GM12873 (cell line): ENCODE measurements at regions not wholly inside any gene's neighbourhood (a gene's known extent, or its start where the extent isn't known, plus 50 kb on each side); places are given as distances from the start of the nearest gene placed in this dataset.

Experiments used
- TF ChIP-seq, protein P1 (sequence below): IDR thresholded peaks from 2 replicates; pipeline ENCODE4 v1.5.1; 2012; ENCODE audit warnings: low read depth, mild to moderate bottlenecking, moderate library complexity, low read length, control low read depth; ENCODE audit not compliant: insufficient read depth; ENCODE audit errors: missing control alignments

DNA sequence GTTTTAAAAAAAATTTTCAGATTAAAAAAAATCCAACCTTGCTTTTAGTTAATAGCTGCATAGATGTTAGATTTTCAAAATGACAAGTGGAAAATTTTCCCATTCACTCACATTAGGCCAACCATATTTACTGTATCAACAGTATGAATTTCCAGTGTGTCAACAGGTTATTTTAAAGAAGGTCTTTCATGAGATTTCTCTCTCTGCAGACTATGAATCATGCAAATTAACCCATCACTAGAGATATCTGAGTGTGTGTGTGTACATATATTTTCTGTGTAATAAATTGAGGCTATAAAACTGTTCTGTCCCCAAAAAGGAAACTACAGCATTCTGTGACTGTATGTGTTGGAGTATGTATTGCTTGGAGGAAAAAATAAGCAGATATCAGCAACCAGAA, 305.6 kb downstream of the ARL4A start:
- TF ChIP-seq, protein P1, sequence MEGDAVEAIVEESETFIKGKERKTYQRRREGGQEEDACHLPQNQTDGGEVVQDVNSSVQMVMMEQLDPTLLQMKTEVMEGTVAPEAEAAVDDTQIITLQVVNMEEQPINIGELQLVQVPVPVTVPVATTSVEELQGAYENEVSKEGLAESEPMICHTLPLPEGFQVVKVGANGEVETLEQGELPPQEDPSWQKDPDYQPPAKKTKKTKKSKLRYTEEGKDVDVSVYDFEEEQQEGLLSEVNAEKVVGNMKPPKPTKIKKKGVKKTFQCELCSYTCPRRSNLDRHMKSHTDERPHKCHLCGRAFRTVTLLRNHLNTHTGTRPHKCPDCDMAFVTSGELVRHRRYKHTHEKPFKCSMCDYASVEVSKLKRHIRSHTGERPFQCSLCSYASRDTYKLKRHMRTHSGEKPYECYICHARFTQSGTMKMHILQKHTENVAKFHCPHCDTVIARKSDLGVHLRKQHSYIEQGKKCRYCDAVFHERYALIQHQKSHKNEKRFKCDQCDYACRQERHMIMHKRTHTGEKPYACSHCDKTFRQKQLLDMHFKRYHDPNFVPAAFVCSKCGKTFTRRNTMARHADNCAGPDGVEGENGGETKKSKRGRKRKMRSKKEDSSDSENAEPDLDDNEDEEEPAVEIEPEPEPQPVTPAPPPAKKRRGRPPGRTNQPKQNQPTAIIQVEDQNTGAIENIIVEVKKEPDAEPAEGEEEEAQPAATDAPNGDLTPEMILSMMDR, result no peak

DNA sequence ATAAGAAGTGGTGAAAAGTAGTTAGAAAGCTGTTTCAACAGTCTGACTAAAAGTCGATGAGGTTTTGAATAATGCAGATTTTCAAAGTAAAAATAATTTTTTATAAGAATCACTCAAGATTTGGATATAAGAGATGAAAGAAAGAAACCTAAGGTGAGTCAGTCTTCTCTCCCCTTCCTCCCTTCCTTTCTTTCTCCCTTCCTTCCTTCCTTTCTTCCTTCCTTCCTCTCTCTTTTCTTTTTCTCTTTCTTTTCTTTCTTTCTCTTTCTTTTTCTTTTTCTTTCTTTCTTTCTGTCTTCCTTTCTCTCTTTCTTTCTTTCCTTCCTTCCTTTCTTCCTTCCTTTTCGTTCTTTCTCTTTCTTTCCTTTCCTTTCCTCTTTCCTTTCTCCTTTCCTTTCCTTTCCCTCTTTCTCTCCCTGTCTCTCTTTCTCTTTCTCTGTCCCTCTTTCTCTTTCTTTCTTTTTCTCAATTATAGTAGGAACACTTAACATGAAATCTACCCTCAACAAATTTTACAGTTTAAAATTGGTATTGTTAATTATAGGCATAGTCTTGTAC, 308.6 kb downstream of the ARL4A start:
- TF ChIP-seq, protein P1, result no peak

DNA sequence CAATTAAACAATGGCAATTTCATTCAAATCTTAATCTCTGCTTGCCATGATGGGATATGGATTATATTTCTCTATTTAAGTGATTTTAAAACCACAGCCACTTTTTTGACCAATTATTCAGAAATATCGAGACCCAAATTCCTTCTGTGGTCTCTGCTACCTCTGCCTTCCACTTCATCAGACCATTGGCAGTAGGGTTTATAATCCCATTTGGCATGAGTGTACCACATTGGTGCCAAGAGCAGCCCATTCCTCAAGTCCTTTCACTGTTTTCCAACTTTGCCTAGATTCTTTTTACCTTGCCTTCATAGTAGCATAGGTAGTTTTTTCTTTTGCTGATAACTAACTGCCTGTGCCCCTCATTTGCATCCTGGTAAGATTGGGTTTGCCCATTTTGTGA, 319.9 kb downstream of the ARL4A start:
- TF ChIP-seq, protein P1, result no peak

DNA sequence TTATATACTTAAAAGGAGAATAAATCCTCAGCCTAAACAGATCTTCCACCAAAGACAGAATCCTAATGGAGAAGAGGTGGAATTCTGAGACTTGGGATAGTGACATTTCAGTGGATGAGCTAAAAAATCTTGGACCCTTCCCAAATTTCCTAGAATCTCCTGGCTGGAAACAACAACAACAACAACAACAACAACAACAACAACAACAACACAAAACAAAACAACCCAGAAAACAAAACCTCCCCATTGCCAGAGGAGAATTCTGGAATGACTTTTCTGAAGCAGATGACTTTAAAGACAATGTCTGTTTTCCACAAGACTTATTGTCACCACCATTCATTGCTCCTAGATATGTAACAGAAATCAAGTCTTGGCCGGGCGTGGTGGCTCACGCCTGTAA, 322.1 kb downstream of the ARL4A start:
- TF ChIP-seq, protein P1, result no peak

DNA sequence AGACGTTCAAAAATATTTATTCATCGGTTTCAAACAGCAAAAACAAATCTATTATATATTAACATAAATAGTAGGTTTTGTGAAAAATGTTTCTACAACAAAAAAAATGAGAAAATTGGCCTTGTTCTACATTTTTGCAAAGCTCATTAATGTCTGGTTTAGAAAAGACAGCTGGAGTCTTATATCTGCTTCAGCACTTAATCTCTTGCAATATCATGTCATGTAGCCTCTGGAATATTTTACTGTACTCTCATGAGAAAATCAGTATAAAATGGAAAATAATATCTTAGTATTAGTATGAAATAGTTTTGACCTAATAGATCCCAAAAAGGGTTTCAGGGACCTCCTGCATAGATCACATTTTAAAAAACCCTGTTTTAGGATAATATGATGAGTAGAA, 326.6 kb downstream of the ARL4A start:
- TF ChIP-seq, protein P1, result no peak

DNA sequence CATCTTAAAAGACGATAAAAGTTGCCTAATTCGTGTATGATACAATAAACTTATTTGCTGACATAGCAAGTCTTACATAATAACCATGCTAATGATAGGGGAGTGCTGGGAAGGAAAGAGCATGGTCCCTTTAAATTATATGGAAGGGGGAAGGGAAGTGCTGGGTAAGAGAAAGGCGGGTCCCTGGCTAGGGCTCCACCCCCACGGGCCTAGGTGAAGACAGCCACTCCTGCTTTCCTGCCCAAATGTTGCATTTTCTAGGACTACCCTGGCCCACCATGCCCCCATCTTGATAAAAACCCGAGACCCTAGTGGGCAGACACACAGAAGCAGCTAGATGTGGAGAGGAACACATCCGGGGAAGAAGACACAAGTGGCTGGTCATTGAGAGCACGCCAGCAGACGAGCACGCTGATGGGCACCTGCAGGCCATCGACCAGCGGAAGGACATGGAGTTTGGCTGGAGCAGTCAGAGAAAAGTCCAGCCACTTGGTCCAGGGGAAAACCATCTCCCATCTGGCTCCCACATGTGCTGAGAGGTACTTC, 328.7 kb downstream of the ARL4A start:
- TF ChIP-seq, protein P1, result no peak

DNA sequence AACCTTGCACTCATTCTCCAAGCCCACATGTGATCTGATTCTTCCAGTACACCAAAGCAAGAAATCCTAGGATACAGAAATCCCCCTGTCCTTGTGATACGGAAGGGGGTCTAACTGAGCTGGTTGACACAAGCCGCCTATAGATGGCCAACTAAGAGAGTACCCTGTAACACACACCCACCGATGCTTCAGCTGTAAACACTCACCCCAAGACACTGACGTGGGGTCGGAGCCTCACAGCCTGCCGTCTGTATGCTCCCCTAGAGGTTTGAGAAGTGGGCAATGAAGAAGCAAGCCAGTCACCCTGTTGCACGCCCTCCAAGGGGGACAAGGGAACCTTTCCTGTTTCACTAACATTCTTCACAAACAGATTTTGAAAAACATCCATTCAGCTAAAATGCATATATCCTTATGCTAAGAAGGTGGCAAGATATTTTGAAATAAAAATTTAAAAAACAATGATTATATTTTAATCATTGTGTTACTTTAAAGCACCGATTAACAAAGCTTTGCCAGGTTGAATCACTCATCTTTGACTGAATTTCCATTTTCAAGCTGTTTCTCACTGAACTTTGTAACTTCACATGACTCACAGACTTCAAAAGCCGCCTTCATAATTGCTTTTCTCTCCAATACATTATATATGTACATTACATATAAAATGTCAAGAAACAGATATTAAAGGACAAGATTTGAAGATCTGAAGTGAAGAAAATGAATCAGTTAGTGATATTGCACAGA, 329.3 kb downstream of the ARL4A start:
- TF ChIP-seq, protein P1, result no peak
